ENCODE measurements at regions not wholly inside any gene's neighbourhood (a gene's known extent, or its start where the extent isn't known, plus 50 kb on each side); places are given as distances from the start of the nearest gene placed in this dataset.
"Not testable (repeated sequence)": the region's sequence is repeated elsewhere in the genome, so short reads cannot be mapped to it uniquely, and the experiment has no call there.

DNA sequence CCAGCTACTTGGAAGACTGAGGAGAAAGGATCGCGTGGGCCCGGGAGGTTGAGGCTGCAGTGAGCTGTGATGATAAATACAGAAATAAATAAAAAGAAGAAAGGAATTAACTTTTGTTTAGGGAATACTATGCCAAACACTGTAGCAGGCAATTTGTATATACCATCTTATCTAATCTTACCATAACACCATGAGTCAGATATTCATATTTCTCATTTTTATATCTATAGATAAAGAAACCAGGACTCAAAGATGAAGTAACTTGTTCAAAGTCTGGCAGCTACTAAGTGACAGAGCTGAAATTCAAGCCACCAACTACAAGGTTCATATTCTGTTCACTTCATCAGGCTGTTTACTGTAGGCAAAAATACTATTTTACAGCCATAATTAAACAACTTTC lies 119.2 kb upstream of the SLC39A10 start:
- no peak for DNase-seq (ENCODE audit: low read depth in 2 of 2)

DNA sequence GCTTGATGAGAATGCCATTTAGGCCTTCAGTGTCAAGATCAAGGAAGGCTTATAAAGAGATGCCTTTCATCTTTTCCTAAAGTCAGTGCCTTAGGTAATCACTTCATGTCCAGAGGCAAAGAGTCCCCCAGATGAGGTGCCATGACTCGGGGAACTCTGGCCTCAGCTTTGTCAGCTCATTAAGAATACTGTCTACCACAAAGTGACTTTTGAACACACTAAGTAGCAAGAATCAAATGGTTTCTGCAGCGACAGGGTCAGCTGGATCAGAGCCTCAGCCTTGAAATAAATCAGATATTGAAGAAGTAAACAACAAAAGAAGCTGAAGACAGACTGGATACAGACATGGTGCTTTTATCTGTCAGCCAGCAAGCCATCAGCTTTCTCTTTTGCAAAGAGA lies 120.1 kb upstream of the SLC39A10 start:
- no peak for DNase-seq (ENCODE audit: low read depth in 2 of 2)

DNA sequence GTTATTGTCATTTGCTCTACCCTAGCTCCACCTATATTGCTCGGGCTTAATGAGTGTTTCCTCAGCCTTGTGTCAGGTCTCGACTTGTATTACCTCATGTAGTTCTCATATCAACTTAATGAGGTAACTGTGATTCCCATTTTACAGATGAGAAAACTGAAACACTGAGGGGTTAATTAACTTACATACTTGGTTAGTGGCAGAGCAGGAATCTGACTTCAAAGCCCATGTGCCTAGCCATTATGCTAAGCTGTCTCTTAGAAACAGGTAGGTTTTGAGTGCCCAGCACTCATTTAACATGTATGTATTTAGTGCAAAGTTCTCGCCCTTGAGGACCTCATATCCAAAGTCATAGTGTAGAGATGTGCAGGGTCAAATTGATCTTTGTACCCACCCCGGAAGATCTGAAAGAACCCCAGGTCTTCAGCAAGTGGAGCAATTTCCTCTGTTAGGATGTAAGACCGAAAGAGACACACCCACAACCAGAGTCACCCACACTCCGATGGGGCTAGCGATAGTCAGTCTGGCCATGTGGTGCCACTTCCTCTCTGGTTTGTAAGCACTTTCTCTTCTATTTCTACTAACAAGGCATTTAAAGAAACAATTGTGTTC lies 121.0 kb upstream of the SLC39A10 start:
- peak in 1 of 2 experiments; percentile 54 for DNase-seq (ENCODE audit: low read depth in 2 of 2)

DNA sequence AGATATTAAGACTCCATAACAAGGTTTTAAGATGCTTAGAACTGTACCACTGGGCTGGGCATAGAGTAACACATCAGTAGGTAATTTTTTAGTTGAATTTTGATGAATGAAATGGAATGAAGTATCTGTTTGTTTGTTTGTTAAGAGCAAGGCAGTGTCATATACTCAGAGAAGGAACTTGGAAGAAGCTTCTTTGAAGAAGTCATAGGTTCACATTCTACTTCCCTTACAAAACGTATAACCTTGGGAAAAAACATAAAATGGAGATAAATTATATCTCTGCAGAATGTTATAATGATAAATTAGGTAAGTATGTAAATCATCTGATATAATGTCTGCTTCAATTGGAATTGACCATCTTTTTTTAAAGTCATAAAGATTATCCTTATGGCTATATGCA lies 122.1 kb upstream of the SLC39A10 start:
- DNase-seq (ENCODE audit: low read depth in 2 of 2): no peak

DNA sequence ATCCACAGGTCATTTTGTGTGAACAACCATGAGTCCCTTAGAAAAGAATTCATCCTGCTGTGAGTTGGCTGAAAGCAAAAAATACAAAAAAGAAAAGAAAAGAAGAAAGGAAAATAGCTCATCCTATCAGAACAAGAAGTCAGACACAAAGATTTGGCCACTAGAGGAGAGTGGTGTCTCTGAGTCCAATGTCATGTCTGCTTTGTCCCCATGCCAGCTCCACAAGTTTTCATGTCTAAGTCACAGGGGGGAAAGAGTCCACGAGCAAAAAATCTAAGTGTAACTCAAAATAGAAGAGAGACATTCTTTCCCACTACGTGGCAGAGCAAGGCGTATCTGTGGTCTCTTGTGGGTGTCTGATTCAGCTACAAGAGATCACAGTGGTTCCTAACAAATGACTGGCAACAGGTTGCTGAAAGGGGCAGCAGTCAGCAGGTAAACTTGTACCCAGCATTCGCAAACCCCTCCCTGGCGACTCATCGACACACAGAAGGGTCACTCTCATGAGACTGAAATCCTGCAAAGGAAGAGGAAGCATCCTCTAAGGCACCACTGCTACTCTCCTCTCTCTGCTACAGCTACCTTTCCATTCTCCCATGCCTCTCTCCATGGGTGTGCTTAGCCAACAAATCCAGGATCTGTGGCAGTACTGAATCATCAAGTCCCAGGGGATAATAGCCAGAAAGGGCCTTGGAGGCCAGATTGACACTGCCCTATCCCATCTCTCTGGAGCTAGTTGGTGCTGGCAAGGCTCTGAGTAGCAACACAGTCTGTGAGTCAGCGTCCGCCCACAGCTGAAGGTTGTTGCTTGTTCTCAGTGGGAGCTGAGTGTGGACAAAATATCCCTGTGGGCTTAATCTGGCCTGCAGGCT lies 123.0 kb upstream of the SLC39A10 start:
- peak; percentile 52 to 65 for DNase-seq (ENCODE audit: low read depth in 2 of 2)

DNA sequence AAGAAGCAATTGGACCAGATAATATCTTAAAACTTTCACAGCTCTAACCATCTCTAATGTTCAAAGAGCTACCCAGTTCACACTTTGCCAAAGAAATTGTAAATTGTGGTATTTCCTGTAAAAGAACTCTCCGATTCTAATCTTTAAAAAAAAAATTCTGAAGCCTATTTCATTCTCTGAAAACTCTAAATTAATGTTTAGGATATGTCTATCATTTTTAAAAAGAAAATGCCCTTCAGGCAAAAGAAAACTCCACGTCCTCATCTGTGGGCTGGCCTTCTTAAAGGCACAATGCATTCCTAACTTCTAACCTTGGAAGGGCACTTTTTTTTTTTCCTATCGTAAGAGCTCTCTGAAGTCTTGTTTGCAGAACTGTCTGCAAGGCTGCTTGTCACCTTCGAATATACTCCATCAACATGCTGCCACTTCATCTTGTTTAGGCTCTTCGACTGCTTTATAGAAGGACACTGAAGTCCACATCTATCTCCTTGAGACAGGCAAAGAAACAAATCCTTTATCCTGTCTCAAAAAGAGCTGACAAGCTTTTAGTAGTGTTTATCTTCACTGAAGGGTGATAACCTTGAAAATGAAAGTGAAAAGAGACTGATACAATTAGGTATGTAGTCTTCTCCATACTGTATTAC lies 124.3 kb upstream of the SLC39A10 start:
- no peak for DNase-seq (ENCODE audit: low read depth in 2 of 2)

DNA sequence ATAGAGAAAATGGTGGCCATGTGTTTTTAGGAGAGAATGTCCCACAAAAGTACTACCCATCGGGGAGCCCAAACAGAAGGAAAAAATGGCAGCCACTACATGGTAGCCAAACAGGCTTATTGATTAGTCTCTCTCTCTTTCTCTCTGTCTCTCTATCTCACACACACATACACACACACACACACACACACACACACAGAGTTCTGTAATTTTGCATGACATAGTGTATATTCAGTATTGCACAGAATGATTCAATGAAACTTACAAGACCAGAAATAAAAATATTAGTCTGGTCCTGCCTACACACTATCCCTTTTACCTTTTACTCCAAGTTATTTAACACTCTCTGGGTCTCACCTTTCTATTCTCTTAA lies 124.8 kb upstream of the SLC39A10 start:
- DNase-seq (ENCODE audit: low read depth in 2 of 2): no peak

DNA sequence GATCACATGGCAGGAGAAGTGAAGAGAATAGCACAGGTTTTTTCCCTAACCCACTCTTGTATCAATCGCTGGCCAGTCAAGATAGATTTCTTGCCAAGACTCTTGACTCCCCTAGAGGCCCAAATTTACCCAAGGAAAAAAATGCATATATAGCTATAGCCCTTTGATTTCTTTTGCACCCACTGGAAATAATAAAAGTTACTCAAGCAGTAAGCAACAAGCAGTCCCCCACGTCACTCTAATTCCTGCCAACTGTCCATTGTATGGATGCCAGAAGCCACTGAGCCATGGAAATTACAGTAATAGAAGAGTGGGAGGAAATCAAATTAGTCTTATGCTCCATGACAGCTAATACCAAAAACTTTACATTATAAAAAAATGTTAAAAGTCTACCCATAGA lies 125.3 kb upstream of the SLC39A10 start:
- no peak for DNase-seq (ENCODE audit: low read depth in 2 of 2)

DNA sequence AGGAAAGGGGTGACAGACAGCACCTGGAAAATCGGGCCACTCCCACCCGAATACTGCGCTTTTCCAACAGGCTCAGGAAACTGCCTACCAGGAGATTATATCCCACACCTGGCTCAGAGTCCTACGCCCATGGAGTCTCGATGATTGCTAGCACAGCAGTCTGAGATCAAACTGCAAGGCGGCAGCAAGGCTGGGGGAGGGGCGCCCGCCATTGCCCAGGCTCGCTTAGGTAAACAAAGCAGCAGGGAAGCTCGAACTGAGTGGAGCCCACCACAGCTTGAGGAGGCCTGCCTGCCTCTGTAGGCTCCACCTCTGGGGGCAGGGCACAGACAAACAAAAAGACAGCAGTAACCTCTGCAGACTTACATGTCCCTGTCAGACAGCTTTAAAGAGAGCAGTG lies 133.8 kb upstream of the SLC39A10 start:
- DNase-seq (ENCODE audit: low read depth in 2 of 2): not testable (repeated sequence)

DNA sequence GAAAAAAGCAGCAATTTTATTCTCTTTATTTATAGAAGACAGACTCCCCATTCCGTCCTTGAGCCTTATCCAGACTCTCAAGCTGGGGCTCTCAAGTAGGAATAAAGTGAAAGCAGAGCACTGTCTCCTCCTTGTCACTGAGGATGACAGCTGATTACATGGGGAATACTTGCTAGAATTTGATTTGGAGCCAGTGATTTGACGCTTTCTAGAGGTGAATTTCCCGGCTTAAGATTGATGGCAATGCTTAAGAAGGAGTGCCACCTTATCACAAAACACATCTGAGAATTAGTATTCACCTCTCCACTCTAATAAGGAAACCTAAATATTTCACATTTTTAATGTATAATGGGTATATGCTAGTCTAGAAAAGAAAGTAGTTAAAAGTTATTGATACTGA lies 135.4 kb upstream of the SLC39A10 start:
- DNase-seq (ENCODE audit: low read depth in 2 of 2): no peak

DNA sequence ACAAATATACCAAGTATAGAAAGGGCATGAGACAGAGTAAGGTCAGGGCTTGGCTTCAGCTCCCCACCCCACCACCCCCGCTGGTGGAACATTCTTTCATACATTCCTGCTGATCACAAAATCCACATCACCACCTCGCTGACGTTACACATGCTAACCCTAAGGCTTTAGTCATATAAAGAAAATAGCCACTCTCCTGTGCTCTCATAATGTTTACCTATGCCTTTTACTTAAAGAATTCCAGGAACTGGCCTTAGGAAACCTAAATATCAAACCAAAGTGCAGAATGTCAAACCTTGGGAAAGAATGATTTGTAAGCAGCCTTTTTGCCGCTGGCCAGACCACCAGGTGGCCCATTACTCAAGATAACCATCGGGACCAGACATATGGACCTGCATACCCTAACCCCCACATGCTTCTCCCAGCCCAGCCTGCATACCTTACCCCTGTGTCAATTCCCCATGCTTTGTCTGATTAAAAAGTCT lies 136.3 kb upstream of the SLC39A10 start:
- DNase-seq (ENCODE audit: low read depth in 2 of 2): no peak

DNA sequence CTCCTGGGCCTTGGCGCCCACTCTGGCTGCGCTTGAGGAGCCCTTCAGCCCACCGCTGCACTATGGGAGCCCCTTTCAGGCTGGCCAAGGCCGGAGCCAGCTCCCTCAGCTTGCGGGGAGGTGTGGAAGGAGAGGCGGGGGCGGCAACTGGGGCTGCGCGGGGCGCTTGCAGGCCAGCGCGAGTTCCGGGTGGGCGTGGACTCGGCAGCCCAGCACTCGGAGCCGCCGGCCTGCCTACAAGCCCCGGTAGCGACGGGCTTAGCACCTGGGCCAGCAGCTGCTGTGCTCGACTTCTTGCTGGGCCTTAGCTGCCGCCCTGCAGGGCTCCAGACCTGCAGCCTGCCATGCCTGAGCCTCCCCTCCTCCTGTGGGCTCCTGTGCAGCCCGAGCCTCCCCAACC lies 141.5 kb upstream of the SLC39A10 start:
- no peak for DNase-seq (ENCODE audit: low read depth in 2 of 2)

DNA sequence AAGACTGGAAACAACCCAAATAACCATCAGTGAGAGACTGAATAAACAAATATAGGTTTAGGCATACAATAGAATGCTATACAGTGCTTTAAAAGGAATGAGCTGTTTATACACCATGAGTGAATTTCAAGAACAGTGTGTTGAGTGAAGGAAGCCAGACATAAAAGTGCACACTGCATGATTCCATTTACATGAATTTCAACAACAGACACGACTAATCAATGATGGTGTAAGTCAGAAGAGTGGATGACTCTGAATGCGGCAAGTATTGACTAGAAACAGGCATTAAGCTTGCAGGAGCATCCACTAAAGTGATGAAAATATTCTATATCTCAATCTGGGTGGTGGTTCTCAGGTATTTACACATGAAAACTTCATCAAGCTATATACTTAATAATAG lies 142.7 kb upstream of the SLC39A10 start:
- no peak for DNase-seq (ENCODE audit: low read depth in 2 of 2)

DNA sequence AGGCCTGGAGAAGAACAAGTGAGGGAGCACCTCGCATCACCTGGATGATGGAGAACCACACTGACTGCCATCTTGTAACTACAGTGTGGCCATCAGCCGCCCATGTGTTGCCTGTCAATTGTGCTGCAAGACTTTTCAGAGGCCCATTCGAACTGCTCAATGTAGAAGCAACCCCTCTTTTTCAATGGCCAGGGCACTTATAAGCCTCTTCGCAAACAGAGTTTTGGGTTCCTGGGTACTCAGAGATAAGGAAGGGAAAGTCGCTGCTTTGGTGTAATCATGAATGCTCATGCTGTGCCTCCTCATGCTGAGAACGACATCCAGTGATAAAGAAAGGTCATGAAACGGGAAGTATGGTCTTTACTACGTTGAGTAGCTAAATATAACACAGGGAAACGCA lies 143.9 kb upstream of the SLC39A10 start:
- no peak for DNase-seq (ENCODE audit: low read depth in 2 of 2)

DNA sequence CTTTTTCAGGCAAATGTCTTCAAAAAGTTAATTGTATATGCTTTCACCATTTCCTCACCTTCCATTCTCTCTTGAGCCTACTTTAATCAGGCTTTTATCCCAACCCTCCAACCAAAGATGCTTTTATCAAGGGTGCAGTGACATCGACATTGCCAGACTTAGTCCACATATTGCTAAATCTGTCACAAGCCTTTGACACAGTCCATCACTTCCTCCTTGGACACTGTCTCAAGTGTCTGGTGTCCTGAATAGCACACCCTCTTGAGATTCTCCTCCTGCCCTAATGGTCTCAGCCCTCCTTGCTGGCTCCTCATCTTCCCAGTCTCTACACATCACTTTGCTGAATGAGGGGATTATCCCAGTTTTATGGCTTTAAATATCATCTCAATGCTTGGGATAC lies 147.5 kb upstream of the SLC39A10 start:
- DNase-seq (ENCODE audit: low read depth in 2 of 2): no peak

DNA sequence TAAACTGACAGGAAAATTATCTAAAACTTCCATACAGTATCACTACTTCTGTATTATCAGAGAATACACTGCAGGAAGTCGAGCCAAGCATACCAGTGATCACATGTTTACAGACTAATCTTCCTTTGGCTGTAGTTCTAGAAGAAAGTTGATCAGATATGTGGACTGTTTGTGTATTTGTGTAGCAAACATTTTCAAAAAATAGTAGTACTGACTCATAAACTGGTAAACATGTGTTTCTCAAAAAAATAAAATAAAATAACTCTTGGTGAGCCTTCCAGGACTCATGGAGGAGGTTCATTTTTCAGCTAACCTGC lies 148.9 kb upstream of the SLC39A10 start:
- no peak for DNase-seq (ENCODE audit: low read depth in 2 of 2)

DNA sequence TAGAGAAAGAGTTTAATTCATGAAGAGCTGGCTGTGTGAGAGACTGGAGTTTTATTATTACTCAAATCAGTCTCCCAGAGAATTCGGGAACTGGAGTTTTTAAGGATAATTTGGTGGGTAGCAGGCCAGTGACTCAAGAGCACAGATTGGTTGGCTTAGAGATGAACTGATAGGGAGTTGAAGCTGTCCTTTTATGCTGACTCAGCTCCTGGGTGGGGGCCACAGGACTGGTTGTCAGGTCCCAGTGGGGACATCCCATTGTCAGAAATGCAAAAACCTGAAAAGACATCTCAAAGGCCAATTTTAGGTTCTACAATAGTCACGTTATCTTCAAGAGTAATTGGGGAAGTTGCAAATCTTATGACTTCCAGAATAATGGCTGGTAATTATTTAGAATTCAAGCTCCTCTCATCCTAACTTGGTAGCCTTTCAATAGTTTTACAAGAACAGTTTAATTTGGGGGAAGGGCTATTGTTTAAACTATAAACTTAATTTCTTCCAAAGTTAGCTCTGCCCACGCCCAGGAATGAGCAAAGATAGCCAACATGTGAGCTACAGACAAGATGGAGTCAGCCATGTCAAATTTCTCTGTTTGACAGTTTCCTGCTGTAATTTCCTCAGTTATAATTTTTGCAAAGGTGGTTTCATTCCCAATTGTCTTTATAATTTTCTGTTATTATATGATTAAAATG lies 149.4 kb upstream of the SLC39A10 start:
- no peak for DNase-seq (ENCODE audit: low read depth in 2 of 2)

DNA sequence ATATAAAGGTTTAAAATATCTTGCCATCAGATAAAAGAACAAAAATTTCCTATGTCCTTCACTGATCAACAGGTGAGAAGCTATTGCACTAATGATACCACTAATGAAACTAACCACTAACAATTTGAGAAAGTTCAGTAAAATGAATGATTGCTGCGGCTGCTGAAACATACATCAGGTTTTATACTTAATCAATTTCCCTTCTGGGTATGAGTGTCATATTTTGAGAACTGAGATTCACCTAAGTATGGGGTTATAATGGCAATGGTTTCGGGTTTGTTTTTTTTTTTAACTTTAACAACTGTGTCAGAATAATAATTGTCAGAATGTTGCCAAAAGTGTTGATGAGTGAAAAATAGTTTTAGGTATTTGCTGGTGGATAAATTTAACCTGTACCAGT lies 151.3 kb upstream of the SLC39A10 start:
- no peak for DNase-seq (ENCODE audit: low read depth in 2 of 2)

DNA sequence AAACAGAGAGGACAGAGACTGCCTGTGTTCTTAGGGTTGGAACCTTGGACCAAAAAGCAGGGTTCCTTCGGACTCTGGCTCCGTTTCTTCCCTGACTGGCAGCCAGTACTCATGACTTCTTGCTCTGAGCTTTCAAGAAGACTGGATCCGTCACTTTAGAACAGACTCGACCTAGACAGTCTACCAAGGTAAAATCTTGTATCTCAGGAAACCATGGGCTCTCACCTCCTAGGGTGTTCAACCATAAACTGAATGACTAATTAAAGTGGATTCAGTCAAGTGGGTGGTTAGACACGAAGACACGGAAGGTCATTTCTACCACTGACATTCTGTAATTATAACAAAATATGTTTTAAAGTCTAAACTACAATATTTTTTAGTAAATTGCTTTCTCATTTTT lies 153.8 kb upstream of the SLC39A10 start:
- DNase-seq (ENCODE audit: low read depth in 2 of 2): no peak

DNA sequence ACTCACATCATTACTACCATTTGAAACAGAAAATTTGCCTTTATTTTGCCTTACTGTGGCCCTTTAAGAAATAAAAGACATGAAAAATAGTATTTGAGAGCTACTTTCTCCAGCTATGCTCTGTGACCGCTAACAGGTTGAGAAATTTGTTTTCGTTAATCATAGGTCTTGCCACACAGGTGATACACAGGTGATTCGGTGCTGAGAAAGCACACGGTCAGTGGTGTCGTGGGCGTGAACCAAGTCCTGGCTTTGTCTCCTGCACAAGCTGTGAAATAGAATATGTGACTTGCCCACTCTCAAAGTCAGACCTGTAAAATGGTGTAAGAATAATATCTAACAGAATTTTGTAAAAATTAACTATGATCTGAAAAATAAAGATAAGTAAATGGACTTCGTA lies 155.3 kb upstream of the SLC39A10 start:
- no peak for DNase-seq (ENCODE audit: low read depth in 2 of 2)

DNA sequence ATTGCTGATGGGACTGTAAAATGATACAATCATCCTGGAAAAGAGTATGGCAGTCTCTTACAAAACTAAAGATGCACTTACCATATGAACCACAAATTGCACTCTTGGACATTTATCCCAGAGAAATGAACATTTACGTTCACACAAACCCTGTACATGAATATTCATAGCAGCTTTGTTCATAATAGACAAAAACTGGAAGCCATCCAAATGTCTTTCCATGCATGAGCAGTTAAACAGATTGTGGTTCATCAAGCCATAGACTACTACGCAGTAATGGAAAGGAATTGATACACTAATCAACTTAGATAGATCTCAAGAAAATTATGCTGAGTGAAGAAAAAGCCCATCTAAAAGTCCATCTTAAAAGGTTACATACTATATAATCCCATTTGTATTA lies 156.1 kb upstream of the SLC39A10 start:
- no peak for DNase-seq (ENCODE audit: low read depth in 2 of 2)

DNA sequence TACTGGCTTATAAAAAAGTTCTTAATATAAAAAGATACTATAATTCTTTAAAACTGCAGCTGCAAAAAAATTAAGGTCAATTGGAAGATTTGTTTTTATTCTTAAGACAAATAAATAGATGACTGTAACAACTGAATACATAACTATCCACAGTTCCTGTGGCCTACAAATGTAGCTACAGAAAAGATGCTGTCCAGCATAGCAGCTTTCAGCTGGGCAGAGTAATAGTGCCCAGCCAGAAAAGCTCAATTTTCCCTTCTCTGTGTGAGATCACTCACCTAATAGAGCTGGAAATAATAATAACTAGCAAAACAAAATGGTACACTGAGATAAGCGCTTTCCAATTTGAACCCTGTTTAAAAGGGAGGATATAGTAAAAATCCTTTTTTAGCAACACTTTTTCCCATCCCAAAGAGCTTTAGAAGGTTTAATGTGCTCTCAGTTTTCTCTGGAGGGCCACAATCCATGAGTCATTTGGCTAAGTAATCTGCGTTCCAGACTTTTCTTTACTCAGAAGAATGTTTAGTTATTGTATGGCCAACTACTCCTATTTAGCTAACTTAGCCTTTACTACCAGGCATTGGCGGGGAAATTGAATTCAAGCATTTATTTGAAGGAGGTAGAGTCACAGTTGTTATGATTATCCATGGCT lies 158.1 kb upstream of the SLC39A10 start:
- DNase-seq (ENCODE audit: low read depth in 2 of 2): no peak
